ENCODE measurements at regions not wholly inside any gene's neighbourhood (a gene's known extent, or its start where the extent isn't known, plus 50 kb on each side); places are given as distances from the start of the nearest gene placed in this dataset.

GRCh38 chr9:126031116-126031515, 283.9 kb downstream of the PBX3 start:
- TF ChIP-seq, protein P1, sequence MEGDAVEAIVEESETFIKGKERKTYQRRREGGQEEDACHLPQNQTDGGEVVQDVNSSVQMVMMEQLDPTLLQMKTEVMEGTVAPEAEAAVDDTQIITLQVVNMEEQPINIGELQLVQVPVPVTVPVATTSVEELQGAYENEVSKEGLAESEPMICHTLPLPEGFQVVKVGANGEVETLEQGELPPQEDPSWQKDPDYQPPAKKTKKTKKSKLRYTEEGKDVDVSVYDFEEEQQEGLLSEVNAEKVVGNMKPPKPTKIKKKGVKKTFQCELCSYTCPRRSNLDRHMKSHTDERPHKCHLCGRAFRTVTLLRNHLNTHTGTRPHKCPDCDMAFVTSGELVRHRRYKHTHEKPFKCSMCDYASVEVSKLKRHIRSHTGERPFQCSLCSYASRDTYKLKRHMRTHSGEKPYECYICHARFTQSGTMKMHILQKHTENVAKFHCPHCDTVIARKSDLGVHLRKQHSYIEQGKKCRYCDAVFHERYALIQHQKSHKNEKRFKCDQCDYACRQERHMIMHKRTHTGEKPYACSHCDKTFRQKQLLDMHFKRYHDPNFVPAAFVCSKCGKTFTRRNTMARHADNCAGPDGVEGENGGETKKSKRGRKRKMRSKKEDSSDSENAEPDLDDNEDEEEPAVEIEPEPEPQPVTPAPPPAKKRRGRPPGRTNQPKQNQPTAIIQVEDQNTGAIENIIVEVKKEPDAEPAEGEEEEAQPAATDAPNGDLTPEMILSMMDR (IDR thresholded peaks at IDR 0.05; ENCODE audit: poor library complexity, severe bottlenecking) = no peak
- no peak for TF ChIP-seq SMC3 (conservative IDR thresholded peaks at IDR 0.05; ENCODE audit: poor library complexity)
